GM19328 (cell line): ENCODE measurements at regions not wholly inside any gene's neighbourhood (a gene's known extent, or its start where the extent isn't known, plus 50 kb on each side); places are given as distances from the start of the nearest gene placed in this dataset.

Source experiments
- ATAC-seq: cut with Tn5 transposase; IDR thresholded peaks from one replicate; pipeline ENCODE4 v1.9.1; 2021; ENCODE audit warnings: mild to moderate bottlenecking, moderate library complexity; ENCODE audit not compliant: unreplicated experiment

DNA sequence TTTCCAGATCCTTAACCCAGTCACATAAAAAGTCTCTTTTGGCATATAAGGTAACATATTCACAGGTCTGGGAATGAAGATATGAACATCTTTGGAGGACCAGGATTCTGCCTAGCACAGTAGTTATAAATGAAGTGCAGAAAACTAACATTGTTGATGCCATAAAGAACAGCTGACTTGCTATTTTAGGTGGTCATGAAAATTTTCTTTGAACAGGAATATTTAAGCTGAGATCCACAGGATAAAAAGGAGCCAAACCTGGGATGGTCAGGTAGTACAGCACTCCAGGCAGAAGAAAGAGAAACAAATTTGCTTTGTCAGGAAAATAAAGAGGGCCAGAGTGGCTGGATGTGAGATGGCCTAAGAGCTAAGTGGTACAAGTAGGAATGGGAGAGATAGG, 80.0 kb downstream of the CENPW start:
- no peak for ATAC-seq

DNA sequence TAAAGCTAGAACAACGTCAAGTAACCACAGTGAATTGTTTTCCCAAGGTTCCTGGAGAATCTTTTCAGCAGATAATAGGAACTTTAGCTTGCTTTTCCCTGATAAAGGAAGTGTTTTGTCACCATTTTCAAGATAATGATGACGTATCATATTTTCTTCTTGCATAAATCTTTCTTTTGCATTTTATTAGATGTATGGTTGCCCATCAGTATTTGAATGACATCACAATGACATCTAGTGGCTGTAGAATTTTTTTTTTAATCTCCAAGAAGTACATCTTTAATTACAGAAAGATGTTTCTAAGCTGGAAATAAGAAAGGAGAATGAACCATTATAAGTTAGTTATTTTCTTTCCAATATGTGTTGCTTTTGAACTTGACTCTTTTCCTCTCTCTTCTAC, 83.0 kb downstream of the CENPW start:
- ATAC-seq = no peak

DNA sequence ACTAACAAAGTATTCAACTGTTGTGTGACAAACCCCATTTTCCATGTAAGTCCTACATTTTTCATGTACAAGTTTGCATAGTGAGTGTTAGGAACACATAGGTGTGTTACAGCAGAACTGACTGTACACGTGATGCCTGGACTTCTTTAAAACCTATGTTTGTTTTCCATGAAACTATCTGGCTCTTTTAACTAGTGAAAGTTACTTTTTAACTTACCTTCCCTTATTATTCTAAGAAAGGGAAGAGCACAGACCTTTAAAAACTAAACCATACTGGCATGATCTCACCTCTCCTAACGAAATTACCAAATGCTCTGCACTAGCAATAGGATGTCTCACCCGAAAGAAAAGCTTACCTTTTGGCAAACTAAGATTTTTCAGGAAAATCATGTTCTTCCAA, 87.8 kb downstream of the CENPW start:
- ATAC-seq = no peak

DNA sequence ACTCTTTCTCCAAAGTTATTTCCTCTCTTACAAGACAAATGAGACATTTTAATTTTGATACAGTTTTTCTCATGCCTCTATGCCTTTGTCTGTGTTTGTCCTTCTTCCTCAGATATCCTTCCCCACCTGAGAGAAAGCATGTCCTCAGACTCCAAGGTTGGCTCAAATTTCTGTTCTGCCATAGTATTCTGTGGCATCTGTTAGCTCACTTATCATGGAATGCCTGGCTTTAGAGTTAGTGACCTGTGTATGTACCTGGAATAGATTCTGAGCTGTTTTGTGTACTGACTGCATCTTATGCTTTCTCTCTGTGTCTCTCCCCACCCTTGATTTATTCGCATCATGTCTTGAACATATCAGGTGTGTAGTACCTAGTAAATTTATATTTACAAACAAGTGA, 90.0 kb downstream of the CENPW start:
- ATAC-seq = no peak

DNA sequence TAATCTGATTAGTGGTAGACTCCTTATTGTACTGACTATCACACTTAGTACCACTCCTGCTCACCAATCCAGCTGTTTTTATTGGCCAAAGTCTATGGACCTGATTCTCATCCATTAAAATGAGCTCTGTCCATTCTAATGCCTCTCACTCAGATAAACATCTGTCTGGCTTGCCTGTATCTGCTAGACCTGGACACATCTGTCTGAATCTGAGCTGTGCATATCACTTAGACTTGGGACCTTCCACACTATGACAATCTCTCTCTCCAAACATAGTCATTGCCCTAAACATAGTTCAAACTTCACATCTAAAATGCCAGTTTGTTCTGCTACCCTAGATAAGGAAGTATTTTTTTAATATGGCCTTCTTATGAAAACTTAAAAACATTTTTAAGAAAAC, 92.6 kb downstream of the CENPW start:
- no peak for ATAC-seq

DNA sequence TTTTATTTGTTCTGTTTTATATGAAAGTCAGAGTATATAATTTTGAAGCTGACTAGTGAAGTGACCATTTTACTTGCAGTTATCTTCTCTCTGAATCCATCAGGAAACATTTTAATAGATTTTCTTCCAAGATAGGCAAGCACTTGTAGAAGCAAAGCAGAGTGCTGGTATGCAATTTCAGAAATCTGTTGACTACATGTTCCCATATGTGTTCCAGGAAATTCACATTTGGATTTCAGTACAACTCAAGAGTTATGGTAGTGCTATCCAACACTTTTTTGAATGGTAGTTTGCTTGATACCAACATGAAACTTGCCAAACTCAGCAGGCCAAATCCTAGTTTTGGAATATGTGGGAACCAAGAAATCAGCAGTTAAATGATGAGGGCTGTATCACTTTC, 94.0 kb downstream of the CENPW start:
- ATAC-seq = no peak

DNA sequence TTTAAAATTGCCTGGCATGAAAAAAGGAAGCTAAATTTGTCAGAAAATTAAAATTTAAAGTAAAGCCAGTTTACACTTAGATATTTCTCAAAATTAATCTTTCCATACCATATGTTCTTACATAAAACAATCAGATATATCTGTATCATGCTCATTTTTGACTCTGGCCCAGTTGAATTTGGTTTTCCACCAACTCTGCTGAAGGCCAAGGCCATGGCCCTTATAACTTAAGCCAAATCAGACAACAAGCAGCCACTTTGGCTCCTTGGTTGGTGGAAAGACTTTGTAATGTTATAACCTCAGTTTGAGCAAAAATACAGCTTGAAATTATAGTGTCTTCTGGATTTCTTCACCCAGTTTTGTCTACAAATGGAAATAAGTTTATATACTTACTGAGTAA, 97.3 kb downstream of the CENPW start:
- no peak for ATAC-seq

DNA sequence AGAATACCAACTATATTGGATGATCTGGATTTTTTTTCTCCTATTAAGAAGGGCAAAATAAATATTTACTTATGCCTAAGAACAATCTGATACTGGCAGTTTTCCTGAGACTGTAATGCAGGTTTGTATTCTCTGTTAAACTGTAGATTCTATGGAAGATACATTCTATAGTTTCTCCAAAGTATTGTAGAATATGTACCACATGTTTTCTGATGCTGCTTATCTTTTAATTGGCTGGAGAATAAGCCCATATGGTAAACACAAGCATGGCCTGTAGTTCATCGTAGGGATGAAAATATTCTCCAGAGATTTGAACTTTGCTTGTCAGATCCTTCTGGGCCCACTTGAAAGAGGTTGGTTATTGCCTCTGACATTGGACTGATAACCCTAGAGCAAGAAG, 99.1 kb downstream of the CENPW start:
- ATAC-seq = no peak

DNA sequence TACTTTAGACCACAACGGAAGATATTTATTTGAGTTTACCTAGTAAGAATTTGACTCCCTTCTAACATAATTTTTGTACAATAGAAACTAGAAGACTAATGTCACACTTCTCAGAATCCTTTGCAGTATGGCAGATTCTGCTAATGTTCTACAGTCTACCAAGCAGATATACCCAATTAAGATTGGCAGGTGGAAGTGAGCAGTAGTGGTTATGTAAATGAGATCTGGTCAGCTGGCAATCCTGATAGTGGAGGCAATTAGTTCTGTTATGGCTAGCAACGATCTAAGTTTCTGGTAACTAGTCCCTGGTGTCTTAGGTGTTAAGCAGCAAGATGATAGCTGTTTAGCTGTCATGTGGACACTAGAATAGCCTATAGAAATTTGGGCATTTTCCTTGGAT, 101.0 kb downstream of the CENPW start:
- no peak for ATAC-seq

DNA sequence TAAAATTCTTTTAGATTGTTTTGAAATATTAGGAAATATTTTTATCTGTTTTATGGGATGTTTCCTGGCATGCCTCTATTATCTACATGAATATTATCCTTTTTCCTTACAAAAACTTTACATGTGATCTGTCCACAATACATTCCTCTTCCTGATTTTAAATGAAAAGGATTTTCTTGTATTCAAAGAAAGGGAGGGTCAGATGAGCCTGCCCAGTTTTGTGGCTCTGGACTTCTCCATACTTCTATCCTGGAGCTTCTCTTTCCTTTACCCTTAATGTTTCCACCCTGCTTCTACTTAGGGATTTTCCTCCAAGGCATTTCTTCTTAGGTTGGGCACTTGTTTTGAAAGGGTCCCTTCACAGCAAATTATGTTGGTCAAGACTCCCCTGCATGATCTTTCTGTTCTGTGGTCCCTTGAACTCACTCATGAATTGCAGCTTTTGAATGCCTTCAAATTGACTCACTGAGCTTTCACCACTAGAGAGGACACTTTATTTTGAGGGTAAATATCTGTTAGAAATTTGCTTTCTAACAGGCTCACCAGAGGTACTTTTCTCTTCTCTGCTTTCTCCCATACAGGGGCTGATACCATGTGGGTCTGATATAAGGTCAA, 104.9 kb downstream of the CENPW start:
- ATAC-seq = no peak

DNA sequence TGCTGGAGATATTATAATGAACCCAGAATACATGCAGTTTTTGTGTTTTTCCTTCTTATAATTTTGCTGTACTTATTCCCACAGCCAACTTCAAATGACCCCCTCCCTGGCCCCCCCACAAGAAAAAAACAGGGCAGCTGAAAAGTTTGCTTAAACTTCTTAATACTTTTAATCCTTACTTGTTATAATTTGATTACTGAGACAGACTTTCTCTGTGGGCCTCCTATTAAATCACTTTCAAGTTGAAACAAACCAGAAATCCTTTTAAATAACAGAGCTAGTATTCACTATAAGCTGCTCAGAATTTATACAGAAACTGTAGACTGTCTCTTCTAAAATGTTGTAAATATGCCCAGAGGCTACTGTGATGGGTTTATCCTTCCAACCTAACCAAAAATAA, 106.3 kb downstream of the CENPW start:
- no peak for ATAC-seq

DNA sequence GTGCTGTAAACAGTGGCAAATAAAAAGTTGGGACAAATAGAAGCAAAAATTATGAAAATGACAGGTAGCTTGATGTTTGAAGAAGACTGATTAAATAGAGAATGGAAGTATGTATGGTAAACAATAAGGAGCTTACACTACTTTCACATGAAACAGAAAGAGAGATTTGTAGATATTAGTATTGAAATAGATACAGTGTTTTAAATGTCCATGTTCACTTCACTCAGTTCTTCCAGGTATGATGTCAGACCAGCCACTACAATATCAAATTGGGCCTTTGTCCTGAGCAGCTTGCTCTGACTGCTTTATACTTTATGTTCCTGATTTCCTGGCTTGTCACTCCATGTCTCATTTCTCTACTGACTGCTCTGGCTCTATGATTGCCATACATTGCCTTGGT, 107.5 kb downstream of the CENPW start:
- ATAC-seq = no peak

DNA sequence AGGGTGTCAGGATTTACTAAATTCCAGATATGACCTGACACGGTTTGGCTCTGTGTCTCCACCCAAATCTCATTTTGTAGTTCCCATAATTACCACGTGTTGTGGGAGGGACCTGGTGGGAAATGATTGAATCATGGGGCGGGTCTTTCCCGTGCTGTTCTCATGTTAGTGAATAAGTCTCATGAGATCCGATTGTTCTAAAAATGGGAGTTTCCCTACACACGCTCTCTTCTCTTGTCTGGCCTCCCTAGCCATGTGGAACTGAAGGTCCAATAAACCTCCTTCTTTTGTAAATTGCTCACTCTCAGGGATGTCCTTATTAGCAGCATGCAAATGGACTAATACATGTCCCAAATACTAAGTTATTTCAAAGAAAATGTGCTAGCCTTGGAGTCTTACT, 121.1 kb downstream of the CENPW start:
- ATAC-seq = no peak

DNA sequence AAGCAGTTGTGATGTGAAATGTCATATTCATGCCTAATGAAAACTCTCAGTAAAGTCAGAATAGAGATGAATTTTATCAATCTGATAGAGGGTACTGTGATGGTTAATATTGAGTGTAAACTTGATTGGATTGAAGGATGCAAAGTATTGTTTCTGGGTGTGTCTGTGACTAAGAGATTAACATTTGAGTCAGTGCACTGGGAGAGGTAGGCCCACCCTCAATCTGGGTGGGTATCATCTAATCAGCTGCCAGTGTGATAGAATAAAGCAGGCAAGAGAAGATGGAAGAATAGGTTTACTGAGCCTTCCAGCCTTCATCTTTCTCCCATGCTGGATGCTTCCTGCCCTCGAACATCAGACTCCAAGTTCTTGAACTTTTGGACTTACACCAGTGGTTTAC, 124.3 kb downstream of the CENPW start:
- no peak for ATAC-seq

DNA sequence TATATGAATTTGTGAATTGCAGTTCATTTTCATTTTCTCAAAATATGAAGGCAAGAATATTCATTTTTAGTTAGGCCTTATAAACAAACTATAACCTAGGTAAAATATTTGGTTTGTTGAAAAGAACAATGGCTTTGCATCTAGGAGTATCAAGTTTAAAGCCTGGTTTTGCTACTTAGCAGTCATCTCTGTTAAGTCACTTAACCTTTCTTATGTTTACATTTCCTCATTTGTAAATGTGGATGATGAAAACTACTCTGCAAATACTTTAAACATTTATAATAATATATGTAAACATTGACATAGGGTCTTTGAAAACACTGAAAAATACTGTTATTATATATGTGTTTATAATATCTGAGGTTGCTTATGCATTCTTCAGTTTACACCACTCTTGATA, 135.5 kb downstream of the CENPW start:
- ATAC-seq = no peak

DNA sequence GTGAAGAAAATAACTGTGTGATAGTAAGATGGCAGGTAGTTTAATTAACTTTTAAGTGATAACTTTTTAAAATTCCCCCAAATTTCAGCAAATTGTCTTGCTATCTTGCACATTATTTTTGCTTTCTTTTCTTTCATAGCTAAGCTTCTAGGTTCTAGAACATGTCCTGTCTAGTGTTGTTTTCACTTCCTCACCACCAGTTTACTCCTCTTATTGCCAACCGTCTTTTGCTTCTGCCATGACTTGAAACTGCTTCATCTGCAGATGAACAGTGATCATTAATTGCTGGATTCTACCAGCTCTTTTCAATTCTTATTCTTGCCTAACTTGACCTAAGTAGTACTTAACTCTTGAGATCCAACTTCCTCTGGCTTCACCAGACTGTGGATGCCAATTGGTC, 137.8 kb downstream of the CENPW start:
- ATAC-seq = peak; percentile 63

DNA sequence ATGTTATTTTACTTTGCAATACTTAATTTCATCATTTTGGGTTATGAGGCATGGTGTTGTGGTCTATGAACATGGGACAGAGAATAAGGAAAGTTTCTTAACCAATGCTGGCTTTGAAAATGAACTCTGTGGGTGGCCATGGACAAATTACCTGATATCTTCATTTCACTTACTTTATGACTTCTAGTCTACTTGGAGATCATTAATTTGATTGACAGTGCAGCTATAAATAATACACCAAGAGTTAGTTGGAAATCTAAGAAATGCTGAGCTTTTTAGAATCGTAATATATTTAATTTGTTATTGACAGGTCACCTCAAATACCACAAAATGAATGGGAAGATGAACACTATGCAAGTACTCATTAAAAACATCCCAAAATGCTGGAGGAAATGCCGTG, 140.4 kb downstream of the CENPW start:
- no peak for ATAC-seq

DNA sequence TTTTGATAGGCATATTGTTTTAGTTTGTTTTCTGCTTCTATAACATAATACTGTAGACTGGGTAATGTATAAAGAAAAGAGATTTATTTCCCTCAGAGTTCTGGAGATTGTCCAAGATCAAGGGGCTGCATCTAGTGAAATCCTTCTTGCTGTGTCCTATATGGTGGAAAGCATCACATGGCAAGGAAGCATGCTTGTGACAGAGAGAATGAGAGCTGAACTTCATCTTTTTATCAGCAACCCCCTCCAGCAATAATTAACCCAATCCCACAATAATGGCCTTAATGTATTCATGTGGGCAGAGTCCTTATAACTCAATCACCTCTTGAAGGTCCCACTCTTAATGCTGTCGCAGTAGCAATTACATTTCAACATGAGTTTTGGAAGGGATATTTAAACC, 141.4 kb downstream of the CENPW start:
- ATAC-seq = no peak

DNA sequence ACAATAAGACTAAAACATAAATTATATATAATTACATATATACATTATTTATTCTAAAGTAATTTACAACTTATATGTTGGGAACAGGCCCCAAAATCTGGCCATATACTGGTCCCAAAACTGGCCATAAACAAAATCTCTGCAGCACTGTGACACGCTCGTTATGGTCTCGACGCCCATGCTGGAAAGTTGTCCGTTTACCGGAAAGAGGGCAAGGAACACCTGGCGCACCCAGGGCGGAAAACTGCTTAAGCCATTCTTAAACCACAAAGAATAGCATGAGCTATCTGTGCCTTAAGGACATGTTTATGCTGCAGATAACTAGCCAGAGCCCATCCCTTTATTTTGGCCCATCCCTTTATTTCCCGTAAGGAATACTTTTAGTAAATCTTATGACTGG, 164.9 kb downstream of the CENPW start:
- ATAC-seq = no peak

DNA sequence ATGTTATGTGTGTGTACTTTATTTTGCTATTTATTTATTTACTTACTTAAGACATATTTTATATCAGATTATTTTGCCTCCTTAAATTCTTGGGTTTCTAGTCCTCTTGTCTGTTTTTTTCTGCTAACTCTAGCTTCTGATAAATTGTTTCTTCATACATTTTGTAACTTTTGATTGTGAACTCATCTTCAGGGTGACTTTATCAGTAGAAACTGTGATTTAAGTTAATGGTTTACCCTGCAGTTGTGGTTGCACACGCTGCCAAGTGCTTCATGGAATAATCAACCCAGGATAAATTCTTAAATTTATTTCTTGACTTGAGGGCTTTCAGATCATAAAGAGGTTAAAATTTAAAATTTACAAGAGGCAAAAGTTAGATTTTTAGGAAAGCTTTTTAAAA, 173.3 kb downstream of the CENPW start:
- no peak for ATAC-seq

DNA sequence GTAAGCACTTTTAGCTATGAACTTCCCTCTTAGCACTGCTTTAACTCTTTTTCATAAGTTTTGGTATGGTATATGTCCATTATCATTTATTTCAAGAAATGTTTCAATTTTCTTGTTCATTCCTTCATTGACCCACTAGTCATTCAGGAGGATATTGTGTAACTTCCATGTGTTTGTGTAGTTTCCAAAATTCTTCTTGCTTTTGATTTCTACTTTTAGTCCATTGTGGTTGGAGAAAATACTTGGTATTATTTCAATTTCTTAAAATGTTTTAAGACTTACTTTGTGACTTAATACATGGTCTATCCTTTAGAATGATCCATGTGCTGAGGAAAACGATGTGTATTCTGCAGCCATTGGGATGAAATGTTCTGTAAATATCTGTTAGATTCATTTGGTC, 176.5 kb downstream of the CENPW start:
- no peak for ATAC-seq

DNA sequence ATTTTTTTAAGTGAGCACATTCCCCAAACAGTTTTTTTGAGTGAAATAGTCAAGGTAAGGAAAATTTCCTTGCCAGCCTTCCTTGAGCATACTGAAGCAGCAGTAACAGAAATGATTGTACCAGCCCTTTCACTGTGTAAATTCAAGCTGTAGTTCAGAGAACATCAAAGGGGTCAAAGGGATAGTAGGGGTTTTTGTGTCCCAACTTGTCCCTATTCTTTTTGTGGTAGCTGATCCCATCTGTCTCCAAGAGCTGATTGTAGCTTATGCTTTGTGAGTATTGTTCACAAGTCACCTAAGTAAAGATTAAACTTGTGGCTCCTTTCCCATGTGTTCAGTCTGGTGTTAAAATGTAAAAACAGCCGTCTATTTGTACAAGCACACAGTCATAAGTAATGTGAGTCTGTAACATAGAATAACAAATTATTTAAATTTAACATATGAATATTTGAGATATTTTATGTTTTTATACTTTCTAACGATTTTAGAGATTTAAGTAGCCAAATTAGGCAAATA, 185.0 kb downstream of the CENPW start:
- ATAC-seq = no peak

DNA sequence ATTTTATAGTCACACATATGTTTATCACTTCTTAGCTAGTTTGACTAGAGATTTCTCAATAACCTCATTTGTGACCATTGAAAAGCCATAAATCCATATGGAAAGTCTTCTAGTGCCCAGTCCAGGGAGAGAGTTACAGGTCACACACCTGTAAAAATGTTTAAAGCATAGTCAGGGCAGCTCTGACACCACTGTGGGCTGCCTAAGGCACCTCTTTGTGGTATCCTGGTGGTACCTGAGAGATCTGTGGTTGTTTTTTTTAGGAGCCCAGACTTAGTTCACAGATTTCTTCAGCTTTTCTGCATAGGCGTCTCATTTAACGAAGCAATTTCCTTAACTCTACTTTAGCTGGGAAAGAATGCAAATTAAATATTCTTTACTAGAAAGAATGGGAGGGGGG, 186.6 kb downstream of the CENPW start:
- no peak for ATAC-seq
